Transverse colon (tissue), 4 donors: ENCODE measurements at regions not wholly inside any gene's neighbourhood (a gene's known extent, or its start where the extent isn't known, plus 50 kb on each side); places are given as distances from the start of the nearest gene placed in this dataset.

Experiments
- DNase-seq: peaks from one replicate; pipeline ENCODE4 v3.0.0-alpha.2; 2019
- H3K27ac ChIP-seq, 4 donors: fragments of 200-600 bp; sonication (generic); 2 replicates each; pipeline ENCODE4 v1.5.1; 2016 to 2018; ENCODE audit warnings: inconsistent platforms in 4 of 4
- H3K27me3 ChIP-seq: fragments of 200-600 bp; sonication (generic); 2 replicates; pipeline ENCODE4 v1.5.1; 2017; ENCODE audit warnings: inconsistent platforms
- H3K36me3 ChIP-seq, 4 donors: fragments of 200-600 bp; sonication (generic); 2 replicates each; pipeline ENCODE4 v1.5.1; 2017 to 2019; ENCODE audit warnings: inconsistent platforms in 4 of 4
- H3K4me1 ChIP-seq, 4 donors: fragments of 200-600 bp; sonication (generic); 2 replicates each; pipeline ENCODE4 v1.5.1; 2017 to 2020; ENCODE audit warnings: inconsistent platforms in 4 of 4
- H3K4me3 ChIP-seq, 4 donors: fragments of 200-600 bp; sonication (generic); 1 replicate in 1 of 4; 2 replicates in 3 of 4; pipeline versions ENCODE4 v1.5.1 to v1.6.1; 2017 to 2019; ENCODE audit warnings: inconsistent platforms in 4 of 4
- H3K9me3 ChIP-seq, 2 donors: fragments of 200-600 bp; sonication (generic); 2 replicates each; pipeline ENCODE4 v1.5.1; 2017 to 2019; ENCODE audit warnings: inconsistent platforms in 2 of 2
- EP300 ChIP-seq: sonication (generic); formaldehyde crosslinking; IDR thresholded peaks from one replicate; pipeline ENCODE4 v1.6.1; 2017; ENCODE audit warnings: antibody characterized with exemption, low read depth
- POLR2A ChIP-seq: fragments of 450-650 bp; IDR thresholded peaks from one replicate; pipeline ENCODE4 v1.6.1; 2016; ENCODE audit warnings: antibody characterized with exemption, mild to moderate bottlenecking, moderate library complexity
- POLR2AphosphoS5 ChIP-seq, 3 donors: sonication (generic); formaldehyde crosslinking; IDR thresholded peaks; one replicate each; pipeline ENCODE4 v1.6.1; 2016; ENCODE audit warnings: antibody characterized with exemption in 3 of 3
- WGBS, 2 donors: methylation state at CpG; one replicate each; pipeline ENCODE4 v1.1.5; 2018; ENCODE audit warnings: low coverage in 1 of 2; 5-methylcytosine and 5-hydroxymethylcytosine counted together
- in situ Hi-C, 4 donors: fragments of 200-750 bp; cut with MboI; loops; one replicate each; pipeline versions ENCODE4 v1.15.0 to v1.15.1; 2017; ENCODE audit warnings: low sequenced_read_pairs in 3 of 4, low pct_ligation_motif_present in 1 of 4, low pct_unique_long_range_greater_than_20kb in 1 of 4
- intact Hi-C: fragments of 100-400 bp; cut with DNase I; formaldehyde crosslinking; loops from one replicate; pipeline ENCODE4 v1.15.1; 2023; ENCODE audit warnings: low total_unique reads
- TF ChIP-seq, protein P1 (sequence below), 5 experiments: fragments of 200-600 bp in 3 of 5; fragments of 450-650 bp in 2 of 5; sonication (generic) in 3 of 5; IDR thresholded peaks; 1 replicate in 2 of 5; 2 replicates in 3 of 5; pipeline ENCODE4 v1.5.1; 2016 to 2017; ENCODE audit warnings: antibody characterized with exemption in 5 of 5, inconsistent platforms in 3 of 5, mild to moderate bottlenecking in 2 of 5, moderate library complexity in 1 of 5

DNA sequence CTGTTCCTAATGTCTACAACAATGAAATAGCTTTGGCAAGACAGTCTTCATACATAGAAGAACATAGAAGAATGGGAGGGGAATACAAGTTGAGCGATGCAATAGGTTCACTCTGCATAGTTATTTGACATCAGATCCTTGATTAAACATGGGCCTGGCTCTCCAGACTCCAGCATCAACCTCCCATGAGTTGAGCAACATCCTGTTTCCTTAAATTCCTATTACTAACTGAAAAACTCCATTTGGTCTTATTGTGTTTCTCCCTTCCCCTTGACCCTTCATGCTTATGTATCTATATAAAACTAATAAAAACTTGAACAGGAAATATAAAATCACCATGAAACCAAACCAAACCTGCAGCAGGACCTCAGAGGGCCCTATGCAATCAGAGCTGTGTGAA is 304.5 kb upstream of the SATB1 start:
- Histone ChIP-seq H3K36me3 (no peaks in the 10 kb centered on the region), H3K27ac (no peak overlapping the region), H3K4me3 (no peak overlapping the region), H3K4me1 (peaks cover 0 to 4% (median 0%) of the 10 kb centered on the region in 4 donors), H3K9me3 (no peaks in the 10 kb centered on the region), H3K27me3 (no peaks in the 10 kb centered on the region)
- intact Hi-C loops: no loop called here
- in situ Hi-C loops: no loop called here
- TF ChIP-seq EP300: no peak
- no peak for TF ChIP-seq POLR2AphosphoS5 (IDR thresholded peaks at IDR 0.05)
- no peak for TF ChIP-seq POLR2A
- TF ChIP-seq, protein P1, sequence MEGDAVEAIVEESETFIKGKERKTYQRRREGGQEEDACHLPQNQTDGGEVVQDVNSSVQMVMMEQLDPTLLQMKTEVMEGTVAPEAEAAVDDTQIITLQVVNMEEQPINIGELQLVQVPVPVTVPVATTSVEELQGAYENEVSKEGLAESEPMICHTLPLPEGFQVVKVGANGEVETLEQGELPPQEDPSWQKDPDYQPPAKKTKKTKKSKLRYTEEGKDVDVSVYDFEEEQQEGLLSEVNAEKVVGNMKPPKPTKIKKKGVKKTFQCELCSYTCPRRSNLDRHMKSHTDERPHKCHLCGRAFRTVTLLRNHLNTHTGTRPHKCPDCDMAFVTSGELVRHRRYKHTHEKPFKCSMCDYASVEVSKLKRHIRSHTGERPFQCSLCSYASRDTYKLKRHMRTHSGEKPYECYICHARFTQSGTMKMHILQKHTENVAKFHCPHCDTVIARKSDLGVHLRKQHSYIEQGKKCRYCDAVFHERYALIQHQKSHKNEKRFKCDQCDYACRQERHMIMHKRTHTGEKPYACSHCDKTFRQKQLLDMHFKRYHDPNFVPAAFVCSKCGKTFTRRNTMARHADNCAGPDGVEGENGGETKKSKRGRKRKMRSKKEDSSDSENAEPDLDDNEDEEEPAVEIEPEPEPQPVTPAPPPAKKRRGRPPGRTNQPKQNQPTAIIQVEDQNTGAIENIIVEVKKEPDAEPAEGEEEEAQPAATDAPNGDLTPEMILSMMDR (IDR thresholded peaks at IDR 0.05): no peak
- WGBS, 2 donors: 87 to 97% methylated on average over 1 of the region's 1 CpG
- DNase-seq: no peak

DNA sequence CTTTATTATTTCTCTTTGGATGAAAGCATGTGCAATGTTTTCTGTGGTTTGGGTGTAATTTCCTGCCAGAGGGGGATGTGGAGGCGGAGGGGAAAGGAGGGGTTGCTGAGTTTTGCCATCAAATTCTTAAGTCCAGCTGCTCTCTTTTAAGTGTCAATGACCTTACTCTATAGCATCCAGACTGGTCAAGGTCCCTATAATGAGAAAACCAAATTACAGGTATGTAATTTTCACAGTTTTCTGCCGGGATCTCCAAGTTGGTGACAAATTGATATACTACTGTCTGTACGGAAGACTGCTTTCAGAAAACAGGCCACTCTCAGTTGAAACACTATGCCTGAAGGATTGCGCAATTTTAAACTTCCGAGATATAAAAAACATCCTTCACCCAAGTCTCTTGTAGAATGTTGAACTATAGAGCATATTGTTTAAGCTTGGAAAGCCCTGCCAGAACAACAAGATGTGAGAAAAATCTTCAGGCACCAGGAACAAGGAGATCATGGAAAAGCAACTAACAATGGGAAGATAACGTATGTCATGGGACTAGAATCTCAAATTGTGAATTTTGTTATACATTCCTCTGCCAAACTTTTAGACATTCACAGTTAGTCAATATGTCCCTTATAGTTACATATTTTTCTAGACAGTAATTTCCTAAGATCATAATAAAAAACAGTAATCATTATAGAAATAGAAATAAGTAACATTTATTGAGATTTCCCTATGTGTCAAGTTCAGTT is 300.7 kb upstream of the SATB1 start:
- H3K4me3 ChIP-seq: no peak overlapping the region
- no peaks in the 10 kb centered on the region for H3K27me3 ChIP-seq
- no peak for DNase-seq
- H3K36me3 ChIP-seq: no peaks in the 10 kb centered on the region
- H3K27ac ChIP-seq: peak overlapping the region in 2 of 4 donors; percentile 14 to 31
- TF ChIP-seq POLR2AphosphoS5 (IDR thresholded peaks at IDR 0.05) (no peak), EP300 (no peak), POLR2A (no peak)
- WGBS, 2 donors: 58 to 59% methylated on average over 6 of the region's 6 CpGs
- intact Hi-C loops (no loop called here), in situ Hi-C loops (no loop called here)
- no peaks in the 10 kb centered on the region for H3K9me3 ChIP-seq
- H3K4me1 ChIP-seq: peaks cover 0 to 4% (median 0%) of the 10 kb centered on the region in 4 donors

DNA sequence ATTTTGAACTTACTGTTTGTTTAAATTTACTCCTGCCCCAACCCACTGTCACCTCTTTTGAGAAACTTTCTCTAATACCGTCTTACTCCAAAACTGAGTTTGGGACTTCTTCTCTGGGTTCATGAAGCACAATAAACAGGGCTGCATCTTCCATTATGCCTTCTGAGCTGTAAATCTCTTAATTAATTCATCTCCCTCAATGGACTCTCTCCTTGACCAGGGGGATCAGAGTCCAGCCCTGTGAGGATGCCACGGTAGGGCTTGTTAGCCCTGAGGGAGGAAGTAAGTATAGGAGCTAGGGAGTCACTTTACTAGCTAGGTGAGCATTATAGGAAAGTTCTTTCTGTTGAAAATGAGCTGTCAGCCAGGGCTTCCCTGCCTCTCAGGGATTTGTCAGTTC is 299.3 kb upstream of the SATB1 start:
- TF ChIP-seq, protein P1 (IDR thresholded peaks at IDR 0.05): no peak
- TF ChIP-seq EP300: no peak
- TF ChIP-seq POLR2AphosphoS5 (IDR thresholded peaks at IDR 0.05): no peak
- TF ChIP-seq POLR2A: no peak
- Histone ChIP-seq H3K27me3 (no peaks in the 10 kb centered on the region), H3K4me3 (no peak overlapping the region), H3K36me3 (no peaks in the 10 kb centered on the region), H3K4me1 (peaks cover 0 to 4% (median 0%) of the 10 kb centered on the region in 4 donors), H3K27ac (peak overlapping the region in 1 of 4 donors; percentile 2), H3K9me3 (no peaks in the 10 kb centered on the region)
- intact Hi-C loops (no loop called here), in situ Hi-C loops (no loop called here)
- no peak for DNase-seq
- 77 to 100% methylated on average over 1 to 2 of the region's 2 CpGs for WGBS, 2 donors

DNA sequence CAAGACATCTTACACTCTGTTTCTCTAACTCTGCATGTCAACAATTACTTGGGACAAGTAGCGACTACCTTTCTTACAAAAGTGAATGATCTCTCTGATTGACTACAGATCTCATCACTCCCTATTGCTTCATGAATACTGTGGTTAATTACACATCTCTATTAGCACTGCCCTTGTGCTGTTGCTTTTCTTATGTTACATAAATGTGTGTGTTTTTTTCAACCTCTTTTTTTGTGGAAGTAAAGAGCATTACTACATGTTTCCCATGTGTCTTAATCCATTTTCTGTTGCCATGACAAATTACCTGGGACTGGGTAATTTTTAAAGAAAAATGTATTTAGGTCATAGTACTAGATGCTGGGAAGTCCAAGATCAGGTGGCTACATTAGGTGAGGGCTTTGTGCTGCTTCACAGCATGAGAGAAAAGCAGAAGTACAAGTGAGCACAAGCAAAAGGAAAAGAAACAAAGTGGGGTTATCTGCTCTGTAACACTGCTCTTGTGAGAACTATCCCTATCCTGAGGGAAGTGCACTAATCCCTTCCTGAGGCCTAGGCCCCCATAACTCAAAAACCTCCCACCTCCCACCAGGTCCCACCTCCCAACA is 298.2 kb upstream of the SATB1 start:
- TF ChIP-seq POLR2A (no peak), EP300 (no peak), POLR2AphosphoS5 (IDR thresholded peaks at IDR 0.05) (no peak)
- TF ChIP-seq, protein P1 (IDR thresholded peaks at IDR 0.05): no peak
- Histone ChIP-seq H3K27me3 (no peaks in the 10 kb centered on the region), H3K27ac (no peak overlapping the region), H3K4me1 (peaks cover 0 to 4% (median 0%) of the 10 kb centered on the region in 4 donors), H3K4me3 (no peak overlapping the region), H3K36me3 (no peaks in the 10 kb centered on the region), H3K9me3 (no peaks in the 10 kb centered on the region)
- WGBS, 2 donors: 92 to 93% methylated on average over 1 of the region's 1 CpG
- intact Hi-C loops: no loop called here
- in situ Hi-C loops: no loop called here
- DNase-seq: no peak
